IMR-90 (cell line): ENCODE measurements at regions not wholly inside any gene's neighbourhood (a gene's known extent, or its start where the extent isn't known, plus 50 kb on each side); places are given as distances from the start of the nearest gene placed in this dataset.
A peak's percentile ranks its signal among the peaks of the same experiment; 100 is the strongest.

ENCODE experiments used
- ATAC-seq: fragments of 200-7000 bp; cut with Tn5 transposase; 2 replicates; pipeline ENCODE4 v1.9.1; 2020; ENCODE audit warnings: low read depth, mild to moderate bottlenecking, moderate library complexity
- BruUV-seq: library from RNA; stranded (reverse); fragments of 400-500 nt; replicated peaks from 2 replicates; lab custom pipeline; 2021; lab: Mats Ljungman, UMichigan
- CTCF ChIA-PET: fragments of 300-600 bp; formaldehyde crosslinking; extraction: SDS; loops from one replicate; lab custom pipeline; 2021; ENCODE audit warnings: antibody characterized with exemption; lab: Yijun Ruan, JAX
- POLR2A ChIA-PET: fragments of 300-600 bp; sonication (Branson Sonifier 250); formaldehyde crosslinking; loops from one replicate; lab custom pipeline; 2022; ENCODE audit warnings: antibody characterized with exemption; ENCODE audit not compliant: unreplicated experiment; lab: Charles Lee
- DNase-seq: peaks from one replicate; pipeline ENCODE4 v3.0.0; 2013
- H2AFZ ChIP-seq: replicated peaks from 2 replicates; pipeline ENCODE3; 2013; ENCODE audit warnings: low read length, mild to moderate bottlenecking; ENCODE audit not compliant: poor library complexity
- H2AK5ac ChIP-seq: 2 replicates; pipeline ENCODE4 v1.6.1; 2013; ENCODE audit warnings: low read depth, low read length, inconsistent platforms
- H2AK9ac ChIP-seq: replicated peaks from 2 replicates; pipeline ENCODE3; 2013; ENCODE audit warnings: mild to moderate bottlenecking, low read depth, low read length, moderate library complexity; ENCODE audit not compliant: poor library complexity
- H2BK120ac ChIP-seq: 2 replicates; pipeline ENCODE4 v1.6.1; 2013; ENCODE audit warnings: low read depth, low read length, inconsistent platforms
- H2BK15ac ChIP-seq: 3 replicates; pipeline ENCODE4 v1.6.1; 2013; ENCODE audit warnings: low read depth, low read length, inconsistent platforms
- H2BK20ac ChIP-seq: 2 replicates; pipeline ENCODE4 v1.6.1; 2013; ENCODE audit warnings: low read depth, mild to moderate bottlenecking, inconsistent platforms, low read length, moderate library complexity
- H2BK5ac ChIP-seq: 2 replicates; pipeline ENCODE4 v1.6.1; 2013; ENCODE audit warnings: mild to moderate bottlenecking, low read depth, low read length, inconsistent platforms; ENCODE audit not compliant: poor library complexity, severe bottlenecking
- H3K14ac ChIP-seq: replicated peaks from 2 replicates; pipeline ENCODE4 v1.6.1; 2013; ENCODE audit warnings: low read depth, low read length, inconsistent platforms
- H3K18ac ChIP-seq: 2 replicates; pipeline ENCODE4 v1.6.1; 2013; ENCODE audit warnings: low read depth, low read length, control low read depth
- H3K23ac ChIP-seq: 2 replicates; pipeline ENCODE4 v1.6.1; 2013; ENCODE audit warnings: low read depth, low read length, inconsistent platforms
- H3K27ac ChIP-seq: 2 replicates; pipeline ENCODE4 v1.5.1; 2013; ENCODE audit warnings: mild to moderate bottlenecking, control low read depth, low read length; ENCODE audit not compliant: insufficient read depth
- H3K27me3 ChIP-seq: 2 replicates; pipeline ENCODE4 v1.6.1; 2013; ENCODE audit warnings: low read length; ENCODE audit not compliant: control insufficient read depth, insufficient read depth
- H3K36me3 ChIP-seq: 2 replicates; pipeline ENCODE4 v1.6.1; 2013; ENCODE audit warnings: low read length, mixed read lengths; ENCODE audit not compliant: control insufficient read depth, insufficient read depth
- H3K4ac ChIP-seq: 2 replicates; pipeline ENCODE4 v1.6.1; 2013; ENCODE audit warnings: low read depth, low read length, inconsistent platforms
- H3K4me1 ChIP-seq: 2 replicates; pipeline ENCODE4 v1.6.1; 2013; ENCODE audit warnings: low read length, mixed read lengths; ENCODE audit not compliant: control insufficient read depth, insufficient read depth
- H3K4me2 ChIP-seq: 2 replicates; pipeline ENCODE4 v1.6.1; 2013; ENCODE audit warnings: low read depth, mild to moderate bottlenecking, control low read depth, low read length, moderate library complexity
- H3K4me3 ChIP-seq: 2 replicates; pipeline ENCODE4 v1.5.1; 2013; ENCODE audit warnings: low read depth, mild to moderate bottlenecking, control low read depth, low read length, moderate library complexity; ENCODE audit not compliant: insufficient read depth
- H3K56ac ChIP-seq: 2 replicates; pipeline ENCODE4 v1.6.1; 2013; ENCODE audit warnings: low read length, inconsistent platforms; ENCODE audit not compliant: insufficient read depth; ENCODE audit errors: extremely low read depth
- H3K79me1 ChIP-seq, 2 experiments: 2 replicates each; pipeline ENCODE4 v1.6.1; 2013; ENCODE audit warnings: low read length in 2 of 2, inconsistent platforms in 1 of 2, low read depth in 1 of 2
- H3K9ac ChIP-seq: 2 replicates; pipeline ENCODE4 v1.6.1; 2013; ENCODE audit warnings: low read depth, low read length, control low read depth
- H3K9me1 ChIP-seq: 2 replicates; pipeline ENCODE4 v1.6.1; 2013; ENCODE audit warnings: low read length, inconsistent platforms; ENCODE audit not compliant: insufficient read depth
- H3K9me3 ChIP-seq: 2 replicates; pipeline ENCODE4 v1.6.1; 2013; ENCODE audit warnings: low read length; ENCODE audit not compliant: control insufficient read depth, insufficient read depth
- H4K20me1 ChIP-seq: 2 replicates; pipeline ENCODE4 v1.6.1; 2013; ENCODE audit warnings: low read length, inconsistent platforms; ENCODE audit not compliant: insufficient read depth
- H4K5ac ChIP-seq: 2 replicates; pipeline ENCODE4 v1.6.1; 2013; ENCODE audit warnings: mild to moderate bottlenecking, low read depth, low read length, control low read depth
- H4K8ac ChIP-seq, 2 experiments: 2 replicates each; pipeline ENCODE4 v1.6.1; 2013; ENCODE audit warnings: low read depth in 2 of 2, low read length in 2 of 2, control low read depth in 1 of 2, inconsistent platforms in 1 of 2
- H4K91ac ChIP-seq: 2 replicates; pipeline ENCODE4 v1.6.1; 2013; ENCODE audit warnings: low read depth, low read length, inconsistent platforms; ENCODE audit not compliant: insufficient read depth
- BHLHE40 ChIP-seq: fragments of 150-350 bp; IDR thresholded peaks from 2 replicates; pipeline ENCODE4 v1.6.1; 2016; ENCODE audit warnings: mild to moderate bottlenecking, low read depth, low read length
- CEBPB ChIP-seq: IDR thresholded peaks from 2 replicates; pipeline ENCODE4 v1.6.1; 2012; ENCODE audit warnings: low read depth, low read length, improper control_type of control experiment
- CHD1 ChIP-seq: IDR thresholded peaks from 2 replicates; pipeline ENCODE4 v1.6.1; 2012; ENCODE audit warnings: low read depth, low read length, improper control_type of control experiment
- FOS ChIP-seq: fragments of 150-350 bp; IDR thresholded peaks from 2 replicates; pipeline ENCODE4 v1.6.1; 2016; ENCODE audit warnings: low read depth, low read length
- MAFK ChIP-seq: IDR thresholded peaks from 2 replicates; pipeline ENCODE4 v1.6.1; 2012; ENCODE audit warnings: low read depth, low read length, improper control_type of control experiment
- MAZ ChIP-seq: IDR thresholded peaks from 2 replicates; pipeline ENCODE4 v1.6.1; 2012; ENCODE audit warnings: low read depth, mild to moderate bottlenecking, low read length, improper control_type of control experiment, moderate library complexity, borderline replicate concordance
- MXI1 ChIP-seq: IDR thresholded peaks from 2 replicates; pipeline ENCODE4 v1.6.1; 2012; ENCODE audit warnings: low read depth, mild to moderate bottlenecking, low read length, moderate library complexity, borderline replicate concordance
- NFE2L2 ChIP-seq: fragments of 150-350 bp; IDR thresholded peaks from 2 replicates; pipeline ENCODE4 v1.6.1; 2016; ENCODE audit warnings: low read depth, mild to moderate bottlenecking, low read length
- POLR2A ChIP-seq: IDR thresholded peaks from 2 replicates; pipeline ENCODE4 v1.6.1; 2012; ENCODE audit warnings: mild to moderate bottlenecking, low read depth, low read length
- RAD21 ChIP-seq: IDR thresholded peaks from 2 replicates; pipeline ENCODE4 v1.6.1; 2012; ENCODE audit warnings: low read length, improper control_type of control experiment
- RCOR1 ChIP-seq: IDR thresholded peaks from 2 replicates; pipeline ENCODE4 v1.6.1; 2012; ENCODE audit warnings: mild to moderate bottlenecking, low read length, improper control_type of control experiment; ENCODE audit not compliant: insufficient replicate concordance
- RFX5 ChIP-seq: IDR thresholded peaks from 2 replicates; pipeline ENCODE4 v1.8.0; 2012; ENCODE audit warnings: low read depth, mild to moderate bottlenecking, low read length, moderate library complexity
- SMC3 ChIP-seq: fragments of 150-350 bp; IDR thresholded peaks from 2 replicates; pipeline ENCODE4 v1.6.1; 2016; ENCODE audit warnings: low read depth, mild to moderate bottlenecking, antibody characterized with exemption, low read length, moderate library complexity
- WGBS, 2 experiments: methylation state at CpG; one replicate each; pipeline versions ENCODE4 v1.1.5 to v1.1.7; 2013; ENCODE audit warnings: missing lambda C conversion rate in 2 of 2; ENCODE audit not compliant: insufficient read length in 1 of 2; ENCODE audit errors: extremely low coverage in 2 of 2; 5-methylcytosine and 5-hydroxymethylcytosine counted together
- dilution Hi-C: fragments of 300-500 bp; cut with HindIII; formaldehyde crosslinking; loops from one replicate; pipeline ENCODE4 v1.14.3; 2018; ENCODE audit warnings: low sequenced_read_pairs; ENCODE audit not compliant: unreplicated experiment
- in situ Hi-C: fragments of 300-500 bp; cut with MboI; formaldehyde crosslinking; loops from 3 replicates; pipeline ENCODE4 v1.14.3; 2019; ENCODE audit warnings: low sequenced_read_pairs, inconsistent platforms, mixed read lengths
- intact Hi-C: fragments of 100-400 bp; cut with micrococcal nuclease; formaldehyde crosslinking; loops from 2 replicates; pipeline ENCODE4 v1.10.0; 2022
- TF ChIP-seq, protein P1 (sequence below): fragments of 150-350 bp; IDR thresholded peaks from 2 replicates; pipeline ENCODE4 v1.6.1; 2017; ENCODE audit warnings: mild to moderate bottlenecking, antibody characterized with exemption, low read length, low read depth
- TF ChIP-seq, protein P2 (sequence below): conservative IDR thresholded peaks from 2 replicates; pipeline ENCODE4 v1.5.1; 2012; ENCODE audit warnings: mild to moderate bottlenecking, low read depth, low read length, improper control_type of control experiment
- TF ChIP-seq, protein P3 (sequence below): fragments of 150-350 bp; IDR thresholded peaks from 2 replicates; pipeline ENCODE4 v1.6.1; 2016; ENCODE audit warnings: low read depth, mild to moderate bottlenecking, low read length, moderate library complexity, borderline replicate concordance

DNA sequence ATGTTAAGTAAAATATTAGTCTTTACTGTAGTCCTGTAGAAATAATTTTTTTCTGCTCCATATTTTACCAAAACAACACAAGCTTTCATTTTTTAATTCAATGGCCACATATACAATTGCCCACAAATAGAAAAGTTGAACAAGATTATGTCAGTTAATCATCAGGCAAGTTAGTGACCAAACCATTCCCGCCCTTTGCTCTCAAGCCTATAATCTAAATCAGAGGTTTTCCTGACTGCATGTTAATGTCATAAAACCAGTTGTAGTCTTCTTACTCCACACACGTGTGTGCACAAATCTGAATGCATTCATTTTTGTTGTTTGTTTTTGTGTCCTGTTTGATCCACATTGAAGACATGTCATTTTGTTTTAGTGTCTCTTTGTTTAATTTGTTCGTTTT lies 1357.7 kb upstream of the GJE1 start:
- WGBS, 2 experiments, result no CpG with 5 or more reads among the region's 3 CpGs
- intact Hi-C loops (no loop called here), dilution Hi-C loops (no loop called here)

More for the DNA sequence above, 1357.7 kb upstream of the GJE1 start:
- Histone ChIP-seq H2BK120ac (peak overlapping the region; percentile 86), H3K27ac (no peak overlapping the region), H2AFZ (no peak overlapping the region), H4K8ac (peak overlapping the region in 1 of 2 experiments; percentile 76; a peak in 2 of 4 replicates), H4K5ac (no peak overlapping the region), H2AK9ac (no peak overlapping the region), H3K4me2 (no peak overlapping the region), H2BK20ac (peak overlapping the region; percentile 93; the same call in 1 of the 2 replicates), H3K4me3 (no peak overlapping the region), H3K27me3 (no peaks in the 10 kb centered on the region), H2AK5ac (peak overlapping the region; percentile 81), H4K91ac (peak overlapping the region; percentile 74; the same call in 1 of the 2 replicates), H2BK5ac (no peak overlapping the region), H3K4ac (peak overlapping the region; percentile 71; the same call in 1 of the 2 replicates), H3K9me1 (no peaks in the 10 kb centered on the region; the same call in 1 of the 2 replicates), H3K56ac (no peak overlapping the region), H3K9me3 (peaks cover 4% of the 10 kb centered on the region; the same call in 1 of the 2 replicates), H3K14ac (peak overlapping the region; percentile 81; the same call in 1 of the 2 replicates), H3K18ac (no peak overlapping the region), H4K20me1 (no peaks in the 10 kb centered on the region), H3K23ac (peak overlapping the region; percentile 80), H3K79me1 (no peaks in the 10 kb centered on the region), H3K9ac (no peak overlapping the region), H2BK15ac (peak overlapping the region; percentile 90; the same call in 2 of the 3 replicates), H3K4me1 (peaks cover 6% of the 10 kb centered on the region; the same call in 1 of the 2 replicates), H3K36me3 (no peaks in the 10 kb centered on the region)
- ChIA-PET CTCF (no interaction called here), POLR2A (no interaction called here)
- in situ Hi-C loops, result no loop called here
- ATAC-seq, result no peak
- DNase-seq, result no peak
- TF ChIP-seq MXI1, result no peak
- no peak for TF ChIP-seq RFX5
- TF ChIP-seq FOS, result no peak
- TF ChIP-seq SMC3, result no peak
- no peak for TF ChIP-seq MAFK
- TF ChIP-seq MAZ, result no peak
- TF ChIP-seq POLR2A, result no peak
- TF ChIP-seq, protein P1, sequence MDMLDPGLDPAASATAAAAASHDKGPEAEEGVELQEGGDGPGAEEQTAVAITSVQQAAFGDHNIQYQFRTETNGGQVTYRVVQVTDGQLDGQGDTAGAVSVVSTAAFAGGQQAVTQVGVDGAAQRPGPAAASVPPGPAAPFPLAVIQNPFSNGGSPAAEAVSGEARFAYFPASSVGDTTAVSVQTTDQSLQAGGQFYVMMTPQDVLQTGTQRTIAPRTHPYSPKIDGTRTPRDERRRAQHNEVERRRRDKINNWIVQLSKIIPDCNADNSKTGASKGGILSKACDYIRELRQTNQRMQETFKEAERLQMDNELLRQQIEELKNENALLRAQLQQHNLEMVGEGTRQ, result no peak
- TF ChIP-seq, protein P2, sequence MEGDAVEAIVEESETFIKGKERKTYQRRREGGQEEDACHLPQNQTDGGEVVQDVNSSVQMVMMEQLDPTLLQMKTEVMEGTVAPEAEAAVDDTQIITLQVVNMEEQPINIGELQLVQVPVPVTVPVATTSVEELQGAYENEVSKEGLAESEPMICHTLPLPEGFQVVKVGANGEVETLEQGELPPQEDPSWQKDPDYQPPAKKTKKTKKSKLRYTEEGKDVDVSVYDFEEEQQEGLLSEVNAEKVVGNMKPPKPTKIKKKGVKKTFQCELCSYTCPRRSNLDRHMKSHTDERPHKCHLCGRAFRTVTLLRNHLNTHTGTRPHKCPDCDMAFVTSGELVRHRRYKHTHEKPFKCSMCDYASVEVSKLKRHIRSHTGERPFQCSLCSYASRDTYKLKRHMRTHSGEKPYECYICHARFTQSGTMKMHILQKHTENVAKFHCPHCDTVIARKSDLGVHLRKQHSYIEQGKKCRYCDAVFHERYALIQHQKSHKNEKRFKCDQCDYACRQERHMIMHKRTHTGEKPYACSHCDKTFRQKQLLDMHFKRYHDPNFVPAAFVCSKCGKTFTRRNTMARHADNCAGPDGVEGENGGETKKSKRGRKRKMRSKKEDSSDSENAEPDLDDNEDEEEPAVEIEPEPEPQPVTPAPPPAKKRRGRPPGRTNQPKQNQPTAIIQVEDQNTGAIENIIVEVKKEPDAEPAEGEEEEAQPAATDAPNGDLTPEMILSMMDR, result no peak
- TF ChIP-seq RAD21, result no peak
- TF ChIP-seq RCOR1, result no peak
- TF ChIP-seq CHD1, result no peak
- TF ChIP-seq BHLHE40, result no peak
- no peak for TF ChIP-seq NFE2L2
- TF ChIP-seq CEBPB, result no peak
- TF ChIP-seq, protein P3, sequence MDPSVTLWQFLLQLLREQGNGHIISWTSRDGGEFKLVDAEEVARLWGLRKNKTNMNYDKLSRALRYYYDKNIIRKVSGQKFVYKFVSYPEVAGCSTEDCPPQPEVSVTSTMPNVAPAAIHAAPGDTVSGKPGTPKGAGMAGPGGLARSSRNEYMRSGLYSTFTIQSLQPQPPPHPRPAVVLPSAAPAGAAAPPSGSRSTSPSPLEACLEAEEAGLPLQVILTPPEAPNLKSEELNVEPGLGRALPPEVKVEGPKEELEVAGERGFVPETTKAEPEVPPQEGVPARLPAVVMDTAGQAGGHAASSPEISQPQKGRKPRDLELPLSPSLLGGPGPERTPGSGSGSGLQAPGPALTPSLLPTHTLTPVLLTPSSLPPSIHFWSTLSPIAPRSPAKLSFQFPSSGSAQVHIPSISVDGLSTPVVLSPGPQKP, result no peak
- BruUV-seq, result no TSS peak
